Osteoblast (primary cell): ENCODE measurements at regions not wholly inside any gene's neighbourhood (a gene's known extent, or its start where the extent isn't known, plus 50 kb on each side); places are given as distances from the start of the nearest gene placed in this dataset.

Source experiments
- DNase-seq: peaks from one replicate; pipeline ENCODE4 v3.0.0; 2011; ENCODE audit warnings: low spot score, mixed read lengths; ENCODE audit not compliant: insufficient read length; ENCODE audit errors: missing footprints
- H2AFZ ChIP-seq: 2 replicates; pipeline ENCODE4 v1.6.0; 2011; ENCODE audit warnings: mild to moderate bottlenecking, low read length
- H3K27ac ChIP-seq: 2 replicates; pipeline ENCODE4 v1.5.1; 2011; ENCODE audit warnings: mild to moderate bottlenecking, low read depth, low read length, moderate library complexity
- H3K27me3 ChIP-seq: 2 replicates; pipeline ENCODE4 v1.6.0; 2012; ENCODE audit warnings: mild to moderate bottlenecking, control low read depth, inconsistent platforms, low read length, moderate library complexity; ENCODE audit not compliant: insufficient read depth
- H3K36me3 ChIP-seq: 2 replicates; pipeline ENCODE4 v1.5.1; 2011; ENCODE audit warnings: mild to moderate bottlenecking, low read length, control low read depth, moderate library complexity; ENCODE audit not compliant: insufficient read depth
- H3K4me1 ChIP-seq: 2 replicates; pipeline ENCODE4 v1.5.1; 2011; ENCODE audit warnings: mild to moderate bottlenecking, low read length, control low read depth, moderate library complexity; ENCODE audit not compliant: insufficient read depth
- H3K4me2 ChIP-seq: 2 replicates; pipeline ENCODE4 v1.6.0; 2011; ENCODE audit warnings: mild to moderate bottlenecking, low read length; ENCODE audit not compliant: insufficient read depth
- H3K4me3 ChIP-seq: fragments of 200-600 bp; sonication (generic); 3 replicates; pipeline ENCODE4 v1.5.1; 2012; ENCODE audit warnings: mild to moderate bottlenecking, low read length, inconsistent platforms; ENCODE audit not compliant: insufficient read depth
- H3K79me2 ChIP-seq: 2 replicates; pipeline ENCODE4 v1.6.0; 2012; ENCODE audit warnings: mild to moderate bottlenecking, low read length, control low read depth, inconsistent platforms; ENCODE audit not compliant: insufficient read depth
- H3K9me3 ChIP-seq: 2 replicates; pipeline ENCODE4 v1.5.1; 2011; ENCODE audit warnings: low read depth, low read length, control low read depth
- H4K20me1 ChIP-seq: 2 replicates; pipeline ENCODE4 v1.6.0; 2012; ENCODE audit warnings: mild to moderate bottlenecking, low read length, control low read depth; ENCODE audit not compliant: insufficient read depth
- CTCF ChIP-seq: IDR thresholded peaks from 2 replicates; pipeline ENCODE4 v1.5.1; 2011; ENCODE audit warnings: mild to moderate bottlenecking, low read depth, low read length, moderate library complexity; ENCODE audit errors: extremely low read depth

- Histone ChIP-seq H3K4me1 (no peaks in the 10 kb centered on the region), H3K27me3 (no peaks in the 10 kb centered on the region), H3K9me3 (no peaks in the 10 kb centered on the region), H3K27ac (no peak overlapping the region), H3K79me2 (no peaks in the 10 kb centered on the region), H2AFZ (no peak overlapping the region), H3K36me3 (no peaks in the 10 kb centered on the region), H3K4me3 (no peak overlapping the region), H4K20me1 (no peaks in the 10 kb centered on the region), H3K4me2 (no peak overlapping the region)
- no peak for DNase-seq
- no peak for TF ChIP-seq CTCF
Measured at GRCh38 chr15:61598655-61599054, 369.6 kb upstream of the RORA start.

- H2AFZ ChIP-seq = no peak overlapping the region
- no peaks in the 10 kb centered on the region for H3K27me3 ChIP-seq
- H3K36me3 ChIP-seq = no peaks in the 10 kb centered on the region
- no peak overlapping the region for H3K27ac ChIP-seq
- H3K4me2 ChIP-seq = no peak overlapping the region
- no peak for DNase-seq
- H3K4me1 ChIP-seq = no peaks in the 10 kb centered on the region
- no peaks in the 10 kb centered on the region for H3K79me2 ChIP-seq
- TF ChIP-seq CTCF = no peak
- no peaks in the 10 kb centered on the region for H3K9me3 ChIP-seq
- no peaks in the 10 kb centered on the region for H4K20me1 ChIP-seq
- no peak overlapping the region for H3K4me3 ChIP-seq
Measured at GRCh38 chr15:61584410-61584809, 355.3 kb upstream of the RORA start.

- Histone ChIP-seq H3K4me2 (no peak overlapping the region), H3K27me3 (no peaks in the 10 kb centered on the region), H3K79me2 (no peaks in the 10 kb centered on the region), H4K20me1 (no peaks in the 10 kb centered on the region), H3K27ac (no peak overlapping the region), H3K4me3 (no peak overlapping the region), H3K4me1 (no peaks in the 10 kb centered on the region), H2AFZ (no peak overlapping the region), H3K9me3 (no peaks in the 10 kb centered on the region), H3K36me3 (no peaks in the 10 kb centered on the region)
- DNase-seq = no peak
- no peak for TF ChIP-seq CTCF
Measured at GRCh38 chr15:61582092-61582491, 353.0 kb upstream of the RORA start.

- H3K27me3 ChIP-seq = no peaks in the 10 kb centered on the region
- no peak overlapping the region for H3K27ac ChIP-seq
- no peak overlapping the region for H3K4me2 ChIP-seq
- no peak for DNase-seq
- H3K79me2 ChIP-seq = no peaks in the 10 kb centered on the region
- H4K20me1 ChIP-seq = no peaks in the 10 kb centered on the region
- no peaks in the 10 kb centered on the region for H3K9me3 ChIP-seq
- no peaks in the 10 kb centered on the region for H3K4me1 ChIP-seq
- H3K36me3 ChIP-seq = no peaks in the 10 kb centered on the region
- H2AFZ ChIP-seq = no peak overlapping the region
- TF ChIP-seq CTCF = no peak
- no peak overlapping the region for H3K4me3 ChIP-seq
Measured at GRCh38 chr15:61575597-61575996, 346.5 kb upstream of the RORA start.
